ENCODE measurements at regions not wholly inside any gene's neighbourhood (a gene's known extent, or its start where the extent isn't known, plus 50 kb on each side); places are given as distances from the start of the nearest gene placed in this dataset.

DNA sequence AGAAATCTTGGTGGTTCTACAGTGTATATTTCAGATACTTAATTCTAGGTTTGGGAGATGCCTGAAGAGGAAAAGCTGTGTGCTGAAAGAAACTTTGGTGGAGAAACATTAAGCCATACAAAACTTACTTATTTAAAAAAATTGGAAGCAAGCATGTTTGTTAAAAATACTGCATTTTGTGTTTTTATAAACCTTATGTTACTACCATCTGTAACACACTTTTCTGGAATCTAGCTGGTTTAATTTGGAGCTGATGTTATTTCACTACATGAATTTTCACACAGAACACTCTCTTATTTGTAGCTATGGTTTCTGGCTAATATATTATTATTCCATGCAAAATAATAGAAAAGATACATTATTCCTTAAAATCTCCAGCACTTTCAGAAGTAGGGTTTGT lies 710.7 kb downstream of the ADGRL2 start:
- no peak overlapping the region for H2BK120ac ChIP-seq (ENCODE audit: low read depth, low read length)
- H3K36me3 ChIP-seq (ENCODE audit: control insufficient read depth, insufficient read depth, low read length) = no peaks in the 10 kb centered on the region
- intact Hi-C loops (cut with micrococcal nuclease) (no loop called here), dilution Hi-C loops (cut with HindIII; ENCODE audit: low sequenced_read_pairs, unreplicated experiment) (no loop called here), in situ Hi-C loops (cut with MboI; ENCODE audit: low sequenced_read_pairs) (no loop called here)
- TF ChIP-seq FOS (IDR thresholded peaks at IDR 0.05; ENCODE audit: low read depth, low read length) = no peak
- no peak for TF ChIP-seq RAD21 (IDR thresholded peaks at IDR 0.05; ENCODE audit: low read length)
- TF ChIP-seq MAZ (IDR thresholded peaks at IDR 0.05; ENCODE audit: borderline replicate concordance, low read depth, low read length) = no peak
- no peak for TF ChIP-seq POLR2A (IDR thresholded peaks at IDR 0.05; ENCODE audit: low read depth, low read length)
- TF ChIP-seq BHLHE40 (IDR thresholded peaks at IDR 0.05; ENCODE audit: low read depth, low read length) = no peak
- TF ChIP-seq CHD1 (IDR thresholded peaks at IDR 0.05; ENCODE audit: low read depth, low read length) = no peak
- no peak for TF ChIP-seq CTCF (conservative IDR thresholded peaks at IDR 0.05; ENCODE audit: low read depth, low read length)
- no peak for TF ChIP-seq CEBPB (IDR thresholded peaks at IDR 0.05; ENCODE audit: low read depth, low read length)
- no peak for TF ChIP-seq SMC3 (IDR thresholded peaks at IDR 0.05; ENCODE audit: low read depth, low read length)
- no peak for TF ChIP-seq MXI1 (IDR thresholded peaks at IDR 0.05; ENCODE audit: borderline replicate concordance, low read depth, low read length)
- TF ChIP-seq NFE2L2 (IDR thresholded peaks at IDR 0.05; ENCODE audit: low read depth, low read length) = no peak
- TF ChIP-seq RCOR1 (IDR thresholded peaks at IDR 0.05; ENCODE audit: insufficient replicate concordance, low read length) = no peak
- TF ChIP-seq, protein P1, sequence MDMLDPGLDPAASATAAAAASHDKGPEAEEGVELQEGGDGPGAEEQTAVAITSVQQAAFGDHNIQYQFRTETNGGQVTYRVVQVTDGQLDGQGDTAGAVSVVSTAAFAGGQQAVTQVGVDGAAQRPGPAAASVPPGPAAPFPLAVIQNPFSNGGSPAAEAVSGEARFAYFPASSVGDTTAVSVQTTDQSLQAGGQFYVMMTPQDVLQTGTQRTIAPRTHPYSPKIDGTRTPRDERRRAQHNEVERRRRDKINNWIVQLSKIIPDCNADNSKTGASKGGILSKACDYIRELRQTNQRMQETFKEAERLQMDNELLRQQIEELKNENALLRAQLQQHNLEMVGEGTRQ (IDR thresholded peaks at IDR 0.05; ENCODE audit: low read depth, low read length) = no peak
- no peak for TF ChIP-seq ELK1 (IDR thresholded peaks at IDR 0.05; ENCODE audit: borderline replicate concordance, low read depth, low read length)
- TF ChIP-seq RFX5 (IDR thresholded peaks at IDR 0.05; ENCODE audit: low read depth, low read length) = no peak
- no peak overlapping the region for H2AK9ac ChIP-seq (replicated peaks; ENCODE audit: low read depth, low read length, poor library complexity)
- H3K9me1 ChIP-seq (ENCODE audit: insufficient read depth, low read length) = no peaks in the 10 kb centered on the region
- no peak overlapping the region for H3K4ac ChIP-seq (ENCODE audit: low read depth, low read length)
- H3K9ac ChIP-seq (ENCODE audit: low read depth, low read length) = no peak overlapping the region
- H4K91ac ChIP-seq (ENCODE audit: insufficient read depth, low read depth, low read length) = no peak overlapping the region
- H2AFZ ChIP-seq (replicated peaks; ENCODE audit: low read length, poor library complexity) = no peak overlapping the region
- H4K8ac ChIP-seq (ENCODE audit: low read depth in 2 of 2, low read length in 2 of 2) = no peak overlapping the region
- ChIA-PET CTCF (no interaction called here), POLR2A (ENCODE audit: unreplicated experiment) (no interaction called here)
- H3K18ac ChIP-seq (ENCODE audit: low read depth, low read length) = no peak overlapping the region
- H3K27me3 ChIP-seq (ENCODE audit: control insufficient read depth, insufficient read depth, low read length) = no peaks in the 10 kb centered on the region
- no peaks in the 10 kb centered on the region for H3K79me1 ChIP-seq (ENCODE audit: low read depth in 1 of 2, low read length in 2 of 2)
- no peaks in the 10 kb centered on the region for H4K20me1 ChIP-seq (ENCODE audit: insufficient read depth, low read length)
- H3K56ac ChIP-seq (ENCODE audit: extremely low read depth, insufficient read depth, low read length) = no peak overlapping the region
- DNase-seq (no peak), ATAC-seq (ENCODE audit: low read depth) (no peak)
- H2BK20ac ChIP-seq (ENCODE audit: low read depth, low read length) = no peak overlapping the region
- BruUV-seq (replicated peaks) = no TSS peak
- peaks cover 2% of the 10 kb centered on the region; the same call in 1 of the 2 replicates for H3K9me3 ChIP-seq (ENCODE audit: control insufficient read depth, insufficient read depth, low read length)
- H3K4me3 ChIP-seq (ENCODE audit: insufficient read depth, low read depth, low read length) = no peak overlapping the region
- no peak overlapping the region for H3K23ac ChIP-seq (ENCODE audit: low read depth, low read length)
- H3K4me2 ChIP-seq (ENCODE audit: low read depth, low read length) = no peak overlapping the region
- H2AK5ac ChIP-seq (ENCODE audit: low read depth, low read length) = no peak overlapping the region
- H3K27ac ChIP-seq (ENCODE audit: insufficient read depth, low read length) = no peak overlapping the region
- H3K14ac ChIP-seq (replicated peaks; ENCODE audit: low read depth, low read length) = no peak overlapping the region
- no peak overlapping the region for H2BK5ac ChIP-seq (ENCODE audit: low read depth, low read length, poor library complexity, severe bottlenecking)
- no peak overlapping the region for H2BK15ac ChIP-seq (ENCODE audit: low read depth, low read length)
- H3K4me1 ChIP-seq (ENCODE audit: control insufficient read depth, insufficient read depth, low read length) = no peaks in the 10 kb centered on the region
- no peak overlapping the region for H4K5ac ChIP-seq (ENCODE audit: low read depth, low read length)
